Colon (tissue), 2 donors: ENCODE measurements at regions not wholly inside any gene's neighbourhood (a gene's known extent, or its start where the extent isn't known, plus 50 kb on each side); places are given as distances from the start of the nearest gene placed in this dataset.

Experiments
- FAIRE-seq: peaks from 2 replicates; lab custom pipeline; 2012; peaks lifted over from hg19 to GRCh38; lab: Jason Lieb, UNC
- donor health status: control.
- donor health status: control.

DNA sequence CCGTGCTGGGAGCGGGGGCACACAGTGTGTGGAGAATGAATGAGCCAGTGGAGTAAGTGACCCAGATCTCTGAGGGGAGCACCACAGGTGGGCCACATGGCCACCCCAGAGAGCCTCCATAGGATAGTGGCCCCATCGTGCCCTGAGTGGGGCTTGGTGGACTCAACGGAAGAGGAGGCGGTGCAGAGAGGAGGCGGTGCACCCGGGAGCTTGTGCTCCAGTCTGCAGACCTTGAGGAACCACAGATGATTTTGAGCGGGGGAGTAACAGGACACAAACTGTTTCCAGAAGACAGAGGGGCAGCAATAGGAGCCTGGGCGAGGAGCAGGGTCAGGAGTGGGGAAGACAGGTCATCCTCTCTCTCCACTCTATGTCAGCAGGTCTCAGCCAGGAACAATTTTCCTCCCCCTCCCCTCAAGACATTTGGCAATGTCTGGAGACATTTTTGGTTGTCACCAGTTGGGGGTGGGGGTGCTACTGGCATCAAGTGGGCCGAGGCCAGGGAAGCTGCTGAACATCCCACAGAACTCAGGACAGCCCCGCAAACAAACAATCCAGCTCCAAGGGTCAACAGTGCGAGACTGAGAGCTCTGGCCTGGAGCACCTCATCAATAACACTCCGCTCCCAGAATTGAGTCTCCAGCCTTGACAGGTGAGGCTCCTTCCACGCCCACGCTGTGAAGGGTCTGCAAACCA, 182.2 kb downstream of the USP12 start:
- FAIRE-seq = no peak

GRCh38 chr13:26988059-26988769, 183.4 kb downstream of the USP12 start:
- no peak for FAIRE-seq

DNA sequence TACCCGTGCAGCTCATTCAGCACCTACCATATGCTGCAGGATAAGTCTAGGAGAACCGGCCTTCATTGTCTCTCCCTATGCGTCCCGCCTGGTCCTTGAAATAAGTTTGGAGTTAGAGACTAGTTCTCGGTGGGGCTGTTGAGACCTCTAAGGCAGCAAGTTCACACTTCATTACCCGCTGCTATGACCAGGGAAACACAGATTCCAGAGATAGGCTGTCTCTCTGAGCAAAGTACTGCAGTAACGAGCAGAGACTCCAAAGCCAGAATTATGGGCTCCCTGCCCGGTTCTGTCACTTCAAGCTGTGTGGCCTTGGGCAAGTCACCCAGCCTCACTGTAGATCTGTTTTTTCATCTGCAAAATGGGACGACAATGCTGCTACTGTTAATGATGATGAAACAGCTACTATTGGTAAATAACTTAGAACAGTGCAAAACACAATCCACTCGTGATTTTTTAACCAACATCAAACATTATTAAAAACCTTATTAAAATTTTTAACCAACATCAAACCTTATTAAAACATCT, 184.1 kb downstream of the USP12 start:
- FAIRE-seq = no peak

GRCh38 chr13:26985285-26985878, 186.2 kb downstream of the USP12 start:
- no peak for FAIRE-seq

DNA sequence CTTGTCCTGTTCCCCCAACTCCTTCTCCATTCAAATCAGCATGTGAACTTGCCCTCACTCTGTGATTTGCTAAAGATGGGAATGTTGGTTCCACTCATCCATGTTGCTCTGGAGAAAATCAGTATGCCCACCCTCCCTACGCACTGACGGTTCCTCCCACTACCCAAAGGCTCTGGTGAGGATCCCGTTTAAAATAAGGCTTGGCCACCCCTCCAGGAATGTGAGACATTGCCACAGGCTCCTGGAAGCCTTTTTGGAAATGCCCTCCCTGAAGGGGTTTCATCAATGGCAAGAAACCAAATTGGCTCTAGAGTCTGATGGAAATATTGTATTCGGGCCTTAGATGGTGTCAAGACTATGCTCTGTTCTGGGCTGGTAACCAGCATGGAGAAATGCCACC, 187.3 kb downstream of the USP12 start:
- no peak for FAIRE-seq

DNA sequence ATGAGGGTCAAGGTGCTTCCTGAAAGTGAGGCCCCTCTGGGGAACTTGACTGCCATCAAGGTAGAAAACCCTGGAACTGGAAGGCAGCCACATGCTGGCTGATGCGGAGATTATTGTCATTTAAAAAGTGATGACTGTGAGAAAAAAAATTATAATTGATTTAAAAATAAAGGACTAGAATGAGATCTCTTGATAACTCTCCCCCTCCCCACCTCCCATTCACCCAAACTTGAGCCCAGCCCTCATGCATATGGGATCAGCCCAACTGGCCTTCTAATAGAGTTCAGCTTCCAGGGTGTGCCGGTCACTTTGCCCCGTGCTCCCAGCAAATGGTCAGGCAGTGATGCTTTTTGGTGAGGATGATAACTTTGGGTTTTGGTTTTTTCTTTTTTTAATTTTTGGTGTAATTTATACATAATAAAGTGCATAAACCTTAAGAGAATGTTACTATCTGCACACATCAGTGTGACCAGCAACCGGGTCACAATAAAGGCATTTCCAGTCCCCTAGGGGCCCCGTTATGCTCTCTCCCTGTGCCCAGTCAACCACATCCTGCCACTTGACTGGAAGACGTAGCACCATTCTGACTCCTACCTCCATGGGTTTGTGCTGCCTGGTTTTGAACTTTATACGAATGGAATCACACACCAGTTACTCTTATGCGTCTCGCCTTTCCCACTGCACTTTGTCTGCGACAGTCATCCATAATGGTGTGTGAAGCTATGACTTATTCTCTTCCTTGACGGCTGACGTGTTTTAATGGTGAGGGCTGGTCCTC, 187.9 kb downstream of the USP12 start:
- no peak for FAIRE-seq

- FAIRE-seq = no peak
Observed at GRCh38 chr13:26980099-26981031, 191.2 kb downstream of the USP12 start.

DNA sequence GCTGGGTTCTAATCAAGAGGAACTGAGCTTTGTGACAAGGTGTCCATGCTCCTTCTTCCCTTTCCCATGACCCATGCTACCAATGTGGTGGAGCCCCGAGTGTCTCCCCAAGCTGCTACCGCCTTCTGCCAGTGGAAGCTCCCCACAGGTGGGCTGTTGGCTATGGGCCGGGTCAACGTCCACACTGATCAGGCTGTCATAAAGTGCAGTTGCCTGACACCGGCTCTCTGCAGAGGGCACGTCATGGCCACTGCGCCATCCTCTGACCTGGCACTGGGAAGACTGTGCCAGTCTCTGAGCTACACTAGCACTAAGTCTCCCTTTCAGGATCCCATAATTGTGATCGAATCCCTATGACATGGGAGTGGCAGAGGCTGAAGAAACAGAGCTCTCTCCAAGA, 192.3 kb downstream of the USP12 start:
- no peak for FAIRE-seq

DNA sequence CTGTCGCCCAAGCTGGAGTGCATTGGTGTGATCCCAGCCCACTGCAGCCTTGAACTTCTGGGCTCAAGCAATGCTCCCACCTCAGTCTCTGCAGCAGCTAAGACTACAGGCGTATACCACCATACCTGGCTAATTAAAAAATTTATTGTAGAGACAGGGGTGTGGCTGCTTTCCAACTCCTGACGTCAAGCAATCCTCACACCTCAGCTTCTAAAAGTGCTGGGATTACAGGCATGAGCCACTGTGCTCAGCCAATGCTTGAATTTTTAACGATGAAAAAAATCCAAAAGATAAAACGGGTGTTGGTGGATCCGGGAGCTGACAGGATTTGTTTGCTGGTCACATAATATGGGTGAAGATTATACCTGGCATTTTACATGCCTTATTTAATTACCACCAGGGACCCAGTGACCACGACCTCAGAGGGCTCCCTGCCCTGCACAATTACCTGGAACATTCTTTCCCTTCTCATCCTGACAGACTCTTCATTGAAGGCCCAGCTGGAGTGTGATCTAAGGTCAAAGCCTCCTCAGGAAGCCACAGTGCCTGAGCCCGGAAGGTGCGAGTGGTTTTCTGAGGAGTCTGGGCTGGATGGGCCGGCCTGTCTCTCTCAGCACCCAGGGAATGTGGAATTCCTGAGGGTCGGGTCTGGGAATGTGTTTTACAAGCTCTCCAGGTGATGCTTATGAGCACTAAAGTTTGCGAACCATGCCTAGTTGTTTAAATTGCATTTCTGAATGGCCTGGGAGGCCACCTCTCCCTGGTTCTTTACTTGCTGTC, 193.3 kb downstream of the USP12 start:
- no peak for FAIRE-seq

- FAIRE-seq = no peak
Observed at GRCh38 chr13:26977541-26977940, 194.1 kb downstream of the USP12 start.

GRCh38 chr13:26976313-26976712, 195.3 kb downstream of the USP12 start:
- FAIRE-seq = no peak

DNA sequence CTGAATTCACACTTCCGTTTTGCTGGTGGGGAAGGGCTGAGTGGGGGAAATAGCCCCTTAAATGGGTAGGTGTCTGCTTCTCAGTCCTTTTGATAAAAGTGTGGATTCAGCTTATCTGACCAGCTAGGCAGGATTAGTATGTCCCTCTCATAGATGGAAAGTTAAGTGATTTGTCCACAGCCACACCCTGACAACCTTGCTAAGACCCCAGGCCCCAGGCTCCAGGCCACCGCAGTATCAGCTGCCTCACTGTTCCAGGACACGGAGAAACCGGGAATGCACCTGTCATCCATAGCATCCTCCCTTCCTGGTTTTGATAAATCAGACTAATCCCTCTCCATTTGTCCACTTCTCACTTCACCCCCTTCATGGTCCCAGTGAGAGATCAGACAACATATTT, 197.7 kb downstream of the USP12 start:
- FAIRE-seq = no peak

DNA sequence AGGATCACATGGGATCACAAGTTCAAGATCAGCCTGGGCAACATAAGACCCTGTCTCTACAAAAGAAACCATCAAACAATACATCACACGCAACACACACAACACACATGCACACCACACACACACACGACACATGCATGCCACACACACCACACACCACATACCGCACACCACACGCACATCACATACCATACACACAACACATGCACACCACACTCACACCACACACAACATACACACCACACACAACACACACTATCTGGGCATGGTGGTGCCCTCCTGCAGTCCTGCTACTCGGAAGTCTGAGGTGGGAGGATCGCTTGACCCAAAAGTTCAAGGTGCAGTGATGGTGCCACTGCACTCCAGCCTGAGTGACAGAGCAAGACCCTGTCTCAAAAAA, 198.3 kb downstream of the USP12 start:
- FAIRE-seq = no peak

- no peak for FAIRE-seq
Observed at GRCh38 chr13:26971990-26972887, 199.4 kb downstream of the USP12 start.

DNA sequence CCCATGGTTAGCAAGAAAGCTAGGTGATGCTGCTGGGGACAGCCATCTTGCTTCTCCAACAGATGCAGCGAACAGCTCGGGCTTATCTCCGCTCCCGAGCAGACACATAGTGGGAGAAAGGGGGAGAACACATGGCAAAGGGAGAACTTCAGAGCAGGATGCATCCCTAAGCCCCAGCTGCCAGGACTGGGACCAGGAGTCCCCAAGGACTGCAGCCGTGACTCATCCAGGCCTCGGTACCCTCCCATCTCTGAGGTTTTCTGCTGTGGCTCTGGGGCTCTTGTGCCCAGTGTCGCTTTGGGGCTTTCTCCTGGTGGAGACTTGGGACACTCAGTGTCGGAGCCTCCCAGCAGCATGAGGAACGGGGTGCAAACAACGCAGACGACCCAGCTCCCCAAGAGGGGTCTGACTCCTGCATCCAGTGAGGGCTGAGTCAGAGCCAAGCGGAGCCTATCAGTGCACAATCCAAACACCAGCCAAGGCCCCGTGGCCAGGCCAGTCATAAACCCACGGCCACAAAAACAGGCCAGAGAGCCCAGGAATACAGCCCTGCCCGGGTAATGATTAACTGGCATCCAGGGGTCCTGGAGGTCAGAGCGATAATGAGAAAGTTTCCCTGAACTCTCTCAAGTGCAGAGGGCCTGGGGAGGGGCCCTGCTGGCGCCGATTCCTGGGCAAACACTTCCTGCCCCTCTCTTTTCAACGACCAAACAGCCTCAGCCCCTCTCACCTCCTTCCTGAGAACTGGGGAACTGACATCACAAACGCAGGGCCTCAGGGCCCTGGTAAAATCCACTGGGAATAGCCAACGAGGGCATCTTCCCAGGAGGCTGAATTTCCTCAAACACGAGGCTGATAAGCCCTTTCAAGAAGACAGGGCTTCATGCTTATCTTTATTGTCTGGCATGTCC, 202.9 kb downstream of the USP12 start:
- FAIRE-seq = no peak

GRCh38 chr13:26967119-26968038, 204.2 kb downstream of the USP12 start:
- FAIRE-seq = no peak

GRCh38 chr13:26966701-26967080, 204.9 kb downstream of the USP12 start:
- FAIRE-seq = no peak
